ENCODE measurements at regions not wholly inside any gene's neighbourhood (a gene's known extent, or its start where the extent isn't known, plus 50 kb on each side); places are given as distances from the start of the nearest gene placed in this dataset.

DNA sequence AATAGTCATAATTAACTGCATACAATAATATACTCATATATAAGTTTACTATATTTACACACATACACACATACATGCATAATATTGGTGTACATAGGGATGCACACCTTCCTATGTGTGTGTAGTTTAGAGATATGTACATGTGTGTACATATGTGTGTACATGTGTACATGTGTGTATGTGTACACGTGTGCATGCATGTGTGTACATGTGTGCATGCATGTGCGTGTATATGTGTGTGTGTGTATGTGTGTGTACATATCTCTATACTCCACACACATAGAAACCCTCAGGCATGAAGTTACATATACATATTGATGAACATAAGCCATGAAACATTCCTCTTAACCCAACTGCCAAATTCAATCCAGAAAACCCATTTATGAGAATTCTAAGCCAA, 547.8 kb downstream of the TLR4 start:
- DNase-seq = no peak
- Histone ChIP-seq H3K9me3 (peaks cover 0 to 9% (median 0%) of the 10 kb centered on the region in 3 donors), H3K4me1 (no peaks in the 10 kb centered on the region), H3K27ac (no peak overlapping the region), H3K27me3 (no peaks in the 10 kb centered on the region), H3K36me3 (no peaks in the 10 kb centered on the region), H3K4me3 (no peak overlapping the region)
- WGBS, 2 donors = 77 to 83% methylated on average over 2 of the region's 2 CpGs
- intact Hi-C loops (cut with DNase I) = no loop called here
- TF ChIP-seq, protein P1, sequence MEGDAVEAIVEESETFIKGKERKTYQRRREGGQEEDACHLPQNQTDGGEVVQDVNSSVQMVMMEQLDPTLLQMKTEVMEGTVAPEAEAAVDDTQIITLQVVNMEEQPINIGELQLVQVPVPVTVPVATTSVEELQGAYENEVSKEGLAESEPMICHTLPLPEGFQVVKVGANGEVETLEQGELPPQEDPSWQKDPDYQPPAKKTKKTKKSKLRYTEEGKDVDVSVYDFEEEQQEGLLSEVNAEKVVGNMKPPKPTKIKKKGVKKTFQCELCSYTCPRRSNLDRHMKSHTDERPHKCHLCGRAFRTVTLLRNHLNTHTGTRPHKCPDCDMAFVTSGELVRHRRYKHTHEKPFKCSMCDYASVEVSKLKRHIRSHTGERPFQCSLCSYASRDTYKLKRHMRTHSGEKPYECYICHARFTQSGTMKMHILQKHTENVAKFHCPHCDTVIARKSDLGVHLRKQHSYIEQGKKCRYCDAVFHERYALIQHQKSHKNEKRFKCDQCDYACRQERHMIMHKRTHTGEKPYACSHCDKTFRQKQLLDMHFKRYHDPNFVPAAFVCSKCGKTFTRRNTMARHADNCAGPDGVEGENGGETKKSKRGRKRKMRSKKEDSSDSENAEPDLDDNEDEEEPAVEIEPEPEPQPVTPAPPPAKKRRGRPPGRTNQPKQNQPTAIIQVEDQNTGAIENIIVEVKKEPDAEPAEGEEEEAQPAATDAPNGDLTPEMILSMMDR (IDR thresholded peaks at IDR 0.05) = no peak
- no peak for TF ChIP-seq POLR2A (IDR thresholded peaks at IDR 0.05)

DNA sequence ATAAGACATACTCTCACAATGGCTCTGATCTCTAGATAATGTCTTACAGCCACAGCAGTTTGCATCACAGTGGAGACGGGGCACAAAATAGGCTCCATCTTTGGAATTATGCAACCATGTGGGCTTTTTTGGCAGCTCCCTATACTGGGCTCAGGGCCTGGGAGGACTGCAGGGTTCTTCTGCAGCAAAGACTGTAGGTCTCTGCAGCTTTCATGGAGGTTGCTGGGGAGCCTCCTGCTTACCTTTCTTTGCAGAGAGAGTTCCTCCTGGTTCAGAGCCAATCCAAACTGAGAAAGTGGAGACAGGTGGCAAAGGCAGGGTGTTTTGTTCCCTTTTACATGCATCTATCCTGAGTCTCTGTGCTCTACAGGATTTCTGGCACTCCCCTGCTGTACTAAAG, 558.0 kb downstream of the TLR4 start:
- no peak for TF ChIP-seq POLR2A (IDR thresholded peaks at IDR 0.05)
- TF ChIP-seq, protein P1 (IDR thresholded peaks at IDR 0.05) = no peak
- Histone ChIP-seq H3K27me3 (no peaks in the 10 kb centered on the region), H3K4me1 (no peaks in the 10 kb centered on the region), H3K9me3 (peaks cover 0 to 8% (median 0%) of the 10 kb centered on the region in 3 donors), H3K36me3 (no peaks in the 10 kb centered on the region), H3K4me3 (no peak overlapping the region), H3K27ac (no peak overlapping the region)
- intact Hi-C loops (cut with DNase I) = no loop called here
- DNase-seq = no peak
- WGBS, 2 donors = 57 to 88% methylated on average over 1 of the region's 1 CpG

DNA sequence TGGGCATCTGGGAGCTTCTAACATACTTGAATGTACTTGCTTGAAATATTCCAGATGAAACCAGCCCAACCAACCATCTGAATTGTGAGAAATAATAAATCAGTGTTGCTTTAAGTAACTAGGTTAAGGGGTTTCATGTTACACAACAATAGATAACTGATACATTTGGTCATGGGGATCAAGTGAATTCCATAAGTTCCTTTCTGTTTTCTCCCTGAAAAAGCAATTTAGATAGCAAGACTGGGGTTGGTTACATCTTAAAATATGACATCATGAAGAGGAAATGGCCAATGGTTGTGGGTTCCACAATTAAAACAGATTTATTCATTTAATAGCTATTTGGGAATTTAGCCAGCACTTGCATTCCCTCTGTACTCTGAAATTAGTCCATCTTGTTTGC, 559.7 kb downstream of the TLR4 start:
- no peak overlapping the region for H3K27ac ChIP-seq
- no peaks in the 10 kb centered on the region for H3K36me3 ChIP-seq
- H3K9me3 ChIP-seq = peaks cover 0 to 8% (median 0%) of the 10 kb centered on the region in 3 donors
- no peak for DNase-seq
- no peak for TF ChIP-seq POLR2A (IDR thresholded peaks at IDR 0.05)
- TF ChIP-seq, protein P1 (IDR thresholded peaks at IDR 0.05) = no peak
- H3K4me3 ChIP-seq = no peak overlapping the region
- intact Hi-C loops (cut with DNase I) = no loop called here
- H3K4me1 ChIP-seq = no peaks in the 10 kb centered on the region
- no peaks in the 10 kb centered on the region for H3K27me3 ChIP-seq

DNA sequence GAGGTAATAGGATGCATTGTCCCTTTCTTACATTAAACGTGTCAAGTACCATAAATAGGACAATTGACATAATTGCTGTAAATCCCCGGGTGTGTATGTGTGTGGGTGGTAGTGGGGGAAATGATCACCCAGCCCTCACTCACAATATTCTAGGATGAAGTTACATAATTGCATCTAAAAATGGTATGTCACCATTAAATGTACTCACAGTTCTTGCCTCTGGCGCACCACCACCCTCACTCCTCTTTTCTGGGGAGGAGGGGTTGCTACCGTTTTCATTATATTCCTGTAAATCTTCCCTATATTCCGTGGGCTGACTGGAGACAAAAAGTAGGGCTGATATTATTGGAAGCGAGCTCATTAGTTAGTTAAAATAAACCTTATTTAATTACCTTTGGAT, 563.8 kb downstream of the TLR4 start:
- no peak overlapping the region for H3K4me3 ChIP-seq
- intact Hi-C loops (cut with DNase I) = no loop called here
- TF ChIP-seq, protein P1 (IDR thresholded peaks at IDR 0.05) = no peak
- no peak for TF ChIP-seq POLR2A (IDR thresholded peaks at IDR 0.05)
- 68 to 69% methylated on average over 6 of the region's 6 CpGs for WGBS, 2 donors
- H3K27ac ChIP-seq = no peak overlapping the region
- no peaks in the 10 kb centered on the region for H3K36me3 ChIP-seq
- H3K4me1 ChIP-seq = no peaks in the 10 kb centered on the region
- DNase-seq = no peak
- H3K27me3 ChIP-seq = no peaks in the 10 kb centered on the region
- H3K9me3 ChIP-seq = no peaks in the 10 kb centered on the region

DNA sequence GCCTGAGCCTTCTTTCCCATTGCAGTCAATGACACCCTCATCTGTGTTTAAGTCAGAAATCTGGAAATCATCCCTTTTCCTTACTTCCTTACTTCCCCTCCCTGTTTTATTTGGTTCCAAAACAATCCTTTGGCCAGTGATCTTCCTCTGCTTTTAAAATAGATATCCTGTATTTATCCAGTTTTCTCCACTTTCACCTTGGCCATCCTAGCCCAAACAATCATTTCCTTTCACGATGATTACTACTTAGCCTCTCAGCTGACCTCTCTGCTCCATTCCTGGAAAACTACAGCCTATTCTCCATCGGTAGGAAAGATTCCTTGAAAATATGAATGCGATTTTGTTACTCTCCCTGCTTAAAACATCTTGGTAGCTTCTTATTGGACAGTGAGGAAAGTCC, 565.4 kb downstream of the TLR4 start:
- TF ChIP-seq, protein P1 (IDR thresholded peaks at IDR 0.05) = no peak
- TF ChIP-seq POLR2A (IDR thresholded peaks at IDR 0.05) = no peak
- Histone ChIP-seq H3K4me1 (no peaks in the 10 kb centered on the region), H3K4me3 (no peak overlapping the region), H3K36me3 (no peaks in the 10 kb centered on the region), H3K9me3 (no peaks in the 10 kb centered on the region), H3K27me3 (no peaks in the 10 kb centered on the region), H3K27ac (no peak overlapping the region)
- WGBS, 2 donors = 38 to 62% methylated on average over 3 of the region's 3 CpGs
- intact Hi-C loops (cut with DNase I) = no loop called here
- DNase-seq = no peak
